ENCODE measurements at regions not wholly inside any gene's neighbourhood (a gene's known extent, or its start where the extent isn't known, plus 50 kb on each side); places are given as distances from the start of the nearest gene placed in this dataset.

DNA sequence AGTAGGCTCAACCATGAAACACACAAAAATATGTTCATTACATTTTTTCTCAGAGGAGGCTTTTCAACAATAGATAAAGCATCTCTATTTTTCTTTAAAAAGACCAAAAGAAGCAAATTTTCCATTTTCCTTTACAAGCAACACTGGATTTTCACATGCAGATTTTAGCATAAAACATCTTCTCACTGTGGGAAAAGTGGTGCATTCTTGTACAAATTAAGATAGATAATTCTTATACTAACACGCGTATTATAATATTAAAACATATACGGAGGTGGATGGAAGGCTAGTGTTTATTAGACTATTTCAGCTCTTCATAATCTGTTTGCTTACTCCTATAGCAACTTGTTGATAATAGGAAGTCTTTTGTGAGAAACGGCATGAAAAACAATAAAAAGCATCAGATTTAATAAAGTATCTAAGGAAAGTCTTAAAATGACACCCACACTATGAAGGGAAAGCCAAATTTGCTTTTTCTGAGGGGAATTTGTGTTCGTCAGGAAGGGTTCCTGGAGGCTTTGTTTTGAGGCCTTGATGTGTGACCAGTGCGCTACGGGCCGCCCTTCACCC is 529.6 kb downstream of the SOX2 start:
- H3K4me1 ChIP-seq (ENCODE audit: control insufficient read depth, insufficient read depth, low read length): no peaks in the 10 kb centered on the region
- H3K9me3 Mint-ChIP-seq: no peaks in the 10 kb centered on the region

DNA sequence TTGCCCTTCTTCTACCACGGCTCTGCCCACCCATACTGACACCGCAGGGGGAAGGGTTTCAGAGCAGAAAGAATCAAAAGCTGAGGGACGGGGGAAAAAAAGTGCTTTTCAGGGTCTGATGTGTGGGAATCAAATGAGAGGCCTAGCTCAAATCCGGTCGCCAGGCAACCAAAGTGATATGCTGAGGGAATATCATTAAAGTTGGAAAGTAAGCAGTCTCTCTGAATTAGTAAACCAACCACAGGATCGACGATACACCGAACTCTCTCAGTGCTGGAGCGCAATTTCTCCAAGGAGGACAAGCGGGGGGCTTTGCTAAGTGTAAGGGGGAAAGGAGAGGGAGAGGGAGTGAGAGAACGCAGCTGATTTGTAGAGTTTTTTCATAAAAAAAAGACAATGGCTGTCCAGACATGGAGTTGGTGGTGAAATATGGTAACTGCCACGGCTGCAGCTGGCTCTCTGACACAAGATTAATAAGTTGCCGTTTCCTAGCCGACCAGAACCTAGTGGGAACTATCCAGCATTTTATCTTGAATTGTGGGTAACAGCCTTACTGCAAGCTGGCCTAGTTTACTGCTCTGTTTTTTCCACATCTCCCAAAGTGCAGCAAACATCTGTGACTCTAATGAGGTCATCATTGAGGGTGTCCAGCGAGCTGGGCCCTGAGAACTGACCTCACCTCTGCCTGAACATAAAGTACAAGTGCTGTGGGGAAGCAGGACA is 530.2 kb downstream of the SOX2 start:
- WGBS, 2 experiments (ENCODE audit: insufficient coverage in 1 of 2, insufficient read length in 1 of 2): 66 to 85% methylated on average over 12 to 15 of the region's 15 CpGs
- no peaks in the 10 kb centered on the region for H3K27me3 ChIP-seq (ENCODE audit: control insufficient read depth, insufficient read depth, low read length, poor library complexity, severe bottlenecking)
- H3K27ac ChIP-seq (ENCODE audit: low read depth, low read length): peak overlapping the region; percentile 100
- no peak overlapping the region for H3K4me3 ChIP-seq (ENCODE audit: low read length)
- Mint-ChIP-seq H3K4me3 (no peak overlapping the region), H3K9me3 (no peaks in the 10 kb centered on the region), H3K36me3 (ENCODE audit: low read depth) (no peaks in the 10 kb centered on the region), H3K27ac (no peak overlapping the region), H3K27me3 (ENCODE audit: insufficient read depth) (no peaks in the 10 kb centered on the region), H3K4me1 (no peaks in the 10 kb centered on the region)
- no peaks in the 10 kb centered on the region for H3K9me3 ChIP-seq (ENCODE audit: control insufficient read depth, low read length)
- H3K4me1 ChIP-seq (ENCODE audit: control insufficient read depth, insufficient read depth, low read length): no peaks in the 10 kb centered on the region
- TF ChIP-seq, protein P1, sequence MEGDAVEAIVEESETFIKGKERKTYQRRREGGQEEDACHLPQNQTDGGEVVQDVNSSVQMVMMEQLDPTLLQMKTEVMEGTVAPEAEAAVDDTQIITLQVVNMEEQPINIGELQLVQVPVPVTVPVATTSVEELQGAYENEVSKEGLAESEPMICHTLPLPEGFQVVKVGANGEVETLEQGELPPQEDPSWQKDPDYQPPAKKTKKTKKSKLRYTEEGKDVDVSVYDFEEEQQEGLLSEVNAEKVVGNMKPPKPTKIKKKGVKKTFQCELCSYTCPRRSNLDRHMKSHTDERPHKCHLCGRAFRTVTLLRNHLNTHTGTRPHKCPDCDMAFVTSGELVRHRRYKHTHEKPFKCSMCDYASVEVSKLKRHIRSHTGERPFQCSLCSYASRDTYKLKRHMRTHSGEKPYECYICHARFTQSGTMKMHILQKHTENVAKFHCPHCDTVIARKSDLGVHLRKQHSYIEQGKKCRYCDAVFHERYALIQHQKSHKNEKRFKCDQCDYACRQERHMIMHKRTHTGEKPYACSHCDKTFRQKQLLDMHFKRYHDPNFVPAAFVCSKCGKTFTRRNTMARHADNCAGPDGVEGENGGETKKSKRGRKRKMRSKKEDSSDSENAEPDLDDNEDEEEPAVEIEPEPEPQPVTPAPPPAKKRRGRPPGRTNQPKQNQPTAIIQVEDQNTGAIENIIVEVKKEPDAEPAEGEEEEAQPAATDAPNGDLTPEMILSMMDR (conservative IDR thresholded peaks at IDR 0.05): no peak
- DNase-seq: no peak
- H3K9ac ChIP-seq (ENCODE audit: extremely low read depth, low read length, poor library complexity, severe bottlenecking): no peak overlapping the region
- H3K36me3 ChIP-seq (ENCODE audit: control insufficient read depth, insufficient read depth, low read length): no peaks in the 10 kb centered on the region

More for the DNA sequence above, 529.6 kb downstream of the SOX2 start:
- H3K27me3 Mint-ChIP-seq (ENCODE audit: insufficient read depth): no peaks in the 10 kb centered on the region
- no peaks in the 10 kb centered on the region for H3K27me3 ChIP-seq (ENCODE audit: control insufficient read depth, insufficient read depth, low read length, poor library complexity, severe bottlenecking)
- H3K36me3 ChIP-seq (ENCODE audit: control insufficient read depth, insufficient read depth, low read length): no peaks in the 10 kb centered on the region
- H3K4me3 Mint-ChIP-seq: no peak overlapping the region
- TF ChIP-seq, protein P1 (conservative IDR thresholded peaks at IDR 0.05): no peak
- no peak overlapping the region for H3K4me3 ChIP-seq (ENCODE audit: low read length)
- H3K9me3 ChIP-seq (ENCODE audit: control insufficient read depth, low read length): no peaks in the 10 kb centered on the region
- WGBS, 2 experiments (ENCODE audit: insufficient coverage in 1 of 2, insufficient read length in 1 of 2): 85% methylated on average over 6 of the region's 8 CpGs; no CpG with 5 or more reads in 1 of the 2 experiments
- H3K4me1 Mint-ChIP-seq: no peaks in the 10 kb centered on the region
- DNase-seq: no peak
- peak overlapping the region; percentile 100 for H3K27ac ChIP-seq (ENCODE audit: low read depth, low read length)
- no peak overlapping the region for H3K27ac Mint-ChIP-seq
- no peaks in the 10 kb centered on the region for H3K36me3 Mint-ChIP-seq (ENCODE audit: low read depth)
- H3K9ac ChIP-seq (ENCODE audit: extremely low read depth, low read length, poor library complexity, severe bottlenecking): no peak overlapping the region

DNA sequence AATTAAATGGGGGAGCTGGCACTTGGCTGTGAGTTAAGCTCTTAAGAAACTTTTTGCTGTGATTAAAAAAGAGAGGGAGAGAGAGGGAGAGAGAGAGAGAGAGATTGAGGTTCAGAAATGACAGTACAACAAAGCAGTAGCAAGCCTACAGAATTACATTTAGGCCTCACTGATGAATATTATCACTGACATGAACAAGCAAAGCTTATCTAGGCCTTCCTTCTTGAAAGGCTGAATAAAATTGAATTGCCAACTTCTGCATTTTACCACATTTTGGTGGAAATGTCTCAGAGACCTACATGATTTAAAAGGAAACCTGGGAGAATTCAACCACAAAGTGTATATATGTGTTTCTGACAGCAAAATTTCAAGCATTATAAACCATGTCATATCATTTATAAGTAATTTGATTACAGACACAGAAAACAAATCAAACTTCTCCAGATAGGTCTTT is 530.8 kb downstream of the SOX2 start:
- H3K4me1 Mint-ChIP-seq: no peaks in the 10 kb centered on the region
- H3K36me3 ChIP-seq (ENCODE audit: control insufficient read depth, insufficient read depth, low read length): no peaks in the 10 kb centered on the region
- H3K9me3 Mint-ChIP-seq: no peaks in the 10 kb centered on the region
- H3K4me3 Mint-ChIP-seq: no peak overlapping the region
- H3K9me3 ChIP-seq (ENCODE audit: control insufficient read depth, low read length): no peaks in the 10 kb centered on the region
- H3K27me3 ChIP-seq (ENCODE audit: control insufficient read depth, insufficient read depth, low read length, poor library complexity, severe bottlenecking): no peaks in the 10 kb centered on the region
- no peak overlapping the region for H3K27ac Mint-ChIP-seq
- DNase-seq: no peak
- no peak overlapping the region for H3K9ac ChIP-seq (ENCODE audit: extremely low read depth, low read length, poor library complexity, severe bottlenecking)
- H3K36me3 Mint-ChIP-seq (ENCODE audit: low read depth): no peaks in the 10 kb centered on the region
- no peak overlapping the region for H3K4me3 ChIP-seq (ENCODE audit: low read length)
- no peaks in the 10 kb centered on the region for H3K27me3 Mint-ChIP-seq (ENCODE audit: insufficient read depth)
- no peaks in the 10 kb centered on the region for H3K4me1 ChIP-seq (ENCODE audit: control insufficient read depth, insufficient read depth, low read length)
- TF ChIP-seq, protein P1 (conservative IDR thresholded peaks at IDR 0.05): no peak
- H3K27ac ChIP-seq (ENCODE audit: low read depth, low read length): peak overlapping the region; percentile 100
